Stimulated activated CD4-positive, alpha-beta T cell treated with anti-CD3 and anti-CD28 coated beads, Interleukin-12 subunit alpha, Interleukin-12 subunit beta, amount 100 ng/mL, for 24 hours (primary cell): ENCODE measurements at regions not wholly inside any gene's neighbourhood (a gene's known extent, or its start where the extent isn't known, plus 50 kb on each side); places are given as distances from the start of the nearest gene placed in this dataset.
"Not testable (repeated sequence)": the region's sequence is repeated elsewhere in the genome, so short reads cannot be mapped to it uniquely, and the experiment has no call there.

Source experiments
- DNase-seq, 2 experiments: peaks; one replicate each; pipeline ENCODE4 v3.0.0-alpha.2; 2020; ENCODE audit warnings: low read depth in 2 of 2

GRCh38 chr10:36765782-36766414 is 359.5 kb upstream of the ANKRD30A start:
- DNase-seq = no peak

GRCh38 chr10:36764823-36765222 is 360.6 kb upstream of the ANKRD30A start:
- DNase-seq = no peak

- DNase-seq = no peak
Observed at GRCh38 chr10:36761121-36761520, 364.3 kb upstream of the ANKRD30A start.

- no peak for DNase-seq
Observed at GRCh38 chr10:36759141-36759805, 366.1 kb upstream of the ANKRD30A start.

GRCh38 chr10:36748128-36748871 is 377.1 kb upstream of the ANKRD30A start:
- no peak for DNase-seq

- no peak for DNase-seq
Observed at GRCh38 chr10:36739884-36740445, 385.4 kb upstream of the ANKRD30A start.

GRCh38 chr10:36738738-36739431 is 386.5 kb upstream of the ANKRD30A start:
- no peak for DNase-seq

- DNase-seq = no peak
Observed at GRCh38 chr10:36736311-36736710, 389.1 kb upstream of the ANKRD30A start.

GRCh38 chr10:36734590-36734989 is 390.8 kb upstream of the ANKRD30A start:
- DNase-seq = not testable (repeated sequence)

- no peak for DNase-seq
Observed at GRCh38 chr10:36730316-36730715, 395.1 kb upstream of the ANKRD30A start.

- no peak for DNase-seq
Observed at GRCh38 chr10:36728626-36729025, 396.8 kb upstream of the ANKRD30A start.

GRCh38 chr10:36725581-36726520 is 399.5 kb upstream of the ANKRD30A start:
- DNase-seq = no peak

- DNase-seq = no peak
Observed at GRCh38 chr10:36722777-36723176, 402.6 kb upstream of the ANKRD30A start.

- DNase-seq = no peak
Observed at GRCh38 chr10:36721871-36722270, 403.5 kb upstream of the ANKRD30A start.

- DNase-seq = no peak
Observed at GRCh38 chr10:36720895-36721294, 404.5 kb upstream of the ANKRD30A start.

GRCh38 chr10:36717118-36717517 is 408.3 kb upstream of the ANKRD30A start:
- DNase-seq = no peak

GRCh38 chr10:36716291-36716690 is 409.1 kb upstream of the ANKRD30A start:
- DNase-seq = no peak

GRCh38 chr10:36712695-36713094 is 412.7 kb upstream of the ANKRD30A start:
- DNase-seq = no peak

- DNase-seq = no peak
Observed at GRCh38 chr10:36711361-36711760, 414.0 kb upstream of the ANKRD30A start.

GRCh38 chr10:36704124-36704523 is 421.3 kb upstream of the ANKRD30A start:
- DNase-seq = no peak

- no peak for DNase-seq
Observed at GRCh38 chr10:36703179-36703578, 422.2 kb upstream of the ANKRD30A start.
